Amniotic epithelial cell (primary cell): ENCODE measurements at regions not wholly inside any gene's neighbourhood (a gene's known extent, or its start where the extent isn't known, plus 50 kb on each side); places are given as distances from the start of the nearest gene placed in this dataset.
"Not testable (repeated sequence)": the region's sequence is repeated elsewhere in the genome, so short reads cannot be mapped to it uniquely, and the experiment has no call there.

Experiments used
- DNase-seq: peaks from one replicate; pipeline ENCODE4 v3.0.0-alpha.2; 2010; ENCODE audit warnings: low read depth

DNA sequence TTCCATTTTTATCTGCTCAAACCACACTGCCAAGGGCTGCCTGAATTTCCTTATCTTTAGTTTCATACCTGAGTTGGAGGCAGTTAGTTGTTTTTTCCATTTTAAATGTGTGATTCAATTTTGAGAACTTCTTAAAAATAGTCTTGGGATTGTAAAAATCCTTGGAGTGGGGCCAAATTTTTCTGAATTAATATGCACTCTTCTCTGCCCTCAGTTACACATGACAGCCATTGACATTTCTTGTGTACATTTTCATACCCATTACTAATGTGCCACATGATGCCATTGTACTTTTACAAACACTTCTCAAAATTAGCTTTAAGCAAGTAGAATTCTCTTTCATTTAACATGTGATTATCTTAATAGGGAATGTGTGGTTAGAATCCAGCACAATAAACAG lies 141.7 kb downstream of the C3orf38 start:
- no peak for DNase-seq

DNA sequence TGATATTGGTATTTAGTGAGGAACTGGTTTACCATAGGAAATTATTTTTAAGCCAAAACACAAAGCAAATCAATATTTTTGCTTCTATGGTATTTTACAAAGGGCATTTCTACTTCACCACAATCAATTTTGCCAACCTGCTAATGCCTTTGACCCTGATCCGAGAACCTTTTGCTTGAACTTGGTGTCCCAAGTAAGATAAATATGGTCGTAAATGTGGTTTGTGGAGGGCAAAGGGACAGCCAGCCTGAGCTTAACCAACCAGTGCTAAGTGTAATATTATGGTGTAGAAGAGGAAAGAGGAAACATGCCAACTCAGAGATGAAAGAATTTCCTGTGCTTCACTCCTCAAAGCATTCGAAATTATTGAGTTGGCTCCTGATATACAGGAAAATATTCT lies 148.4 kb downstream of the C3orf38 start:
- DNase-seq: no peak

DNA sequence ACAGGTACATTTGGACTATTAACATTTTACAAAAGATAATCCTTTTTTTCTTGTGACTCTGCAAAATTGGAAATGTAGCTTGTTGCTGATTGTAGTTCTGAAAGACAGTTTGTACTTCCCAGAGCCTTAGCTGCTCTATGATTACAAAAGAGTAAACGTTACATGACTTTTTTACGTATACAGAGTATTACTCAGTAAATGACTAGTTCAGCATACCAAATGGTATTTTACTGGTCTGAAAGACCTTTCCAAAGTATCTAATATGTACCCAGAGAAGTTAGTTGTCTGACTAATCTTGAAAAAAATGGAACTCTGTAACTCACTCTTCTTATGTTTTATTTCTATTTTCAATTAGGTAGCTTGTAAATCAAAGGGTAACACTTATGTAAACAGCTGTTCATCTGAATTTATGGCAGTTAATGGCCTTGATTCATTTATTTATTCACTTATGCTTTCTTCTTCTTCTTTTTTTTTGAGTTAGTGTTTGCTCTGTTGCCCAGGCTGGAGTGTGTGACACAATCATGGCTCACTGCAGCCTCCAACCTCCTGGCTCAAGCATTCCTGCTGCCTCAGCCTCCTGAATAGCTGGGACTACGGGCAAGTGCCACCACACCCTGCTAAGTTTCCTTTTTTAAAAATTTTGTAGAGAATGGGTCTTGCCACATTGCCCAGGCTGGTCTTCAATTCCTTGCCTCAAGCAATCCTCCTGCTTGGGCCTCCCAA lies 151.7 kb downstream of the C3orf38 start:
- peak; percentile 12 for DNase-seq

DNA sequence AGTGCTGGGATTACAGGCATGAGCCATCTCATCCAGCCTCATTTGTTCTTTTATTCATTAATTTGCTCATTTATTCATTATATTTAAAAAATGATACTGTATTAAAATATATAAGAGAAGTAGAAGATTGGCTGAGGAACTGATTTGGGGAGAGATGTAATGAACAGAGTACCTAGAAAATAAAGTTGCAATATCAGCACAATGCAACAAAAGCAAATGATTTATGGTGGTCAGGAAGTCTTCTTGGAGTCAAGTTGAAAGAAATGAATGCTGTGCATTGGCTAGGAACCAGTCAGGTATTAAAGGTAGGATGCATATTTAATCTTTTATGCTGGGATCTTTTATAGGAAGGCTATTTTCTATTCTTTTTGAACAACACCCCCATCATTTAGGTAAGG lies 152.2 kb downstream of the C3orf38 start:
- no peak for DNase-seq

DNA sequence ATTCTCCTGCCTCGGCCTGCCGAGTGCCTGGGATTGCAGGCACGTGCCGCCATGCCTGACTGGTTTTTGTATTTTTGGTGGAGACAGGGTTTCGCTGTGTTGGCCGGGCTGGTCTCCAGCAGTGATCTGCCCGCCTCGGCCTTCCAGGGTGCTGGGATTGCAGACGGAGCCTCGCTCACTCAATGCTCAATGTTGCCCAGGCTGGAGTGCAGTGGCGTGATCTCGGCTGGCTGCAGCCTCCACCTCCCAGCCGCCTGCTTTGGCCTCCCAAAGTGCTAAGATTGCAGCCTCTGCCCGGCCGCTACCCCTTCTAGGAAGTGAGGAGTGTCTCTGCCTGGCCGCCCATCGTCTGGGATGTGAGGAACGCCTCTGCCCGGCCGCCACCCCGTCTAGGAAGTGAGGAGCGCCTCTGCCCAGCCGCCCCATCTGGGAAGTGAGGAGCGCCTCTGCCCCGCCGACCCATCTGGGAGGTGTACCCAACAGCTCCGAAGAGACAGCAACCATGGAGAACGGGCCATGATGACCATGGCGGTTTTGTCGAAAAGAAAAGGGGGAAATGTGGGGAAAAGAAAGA lies 153.7 kb downstream of the C3orf38 start:
- not testable (repeated sequence) for DNase-seq

DNA sequence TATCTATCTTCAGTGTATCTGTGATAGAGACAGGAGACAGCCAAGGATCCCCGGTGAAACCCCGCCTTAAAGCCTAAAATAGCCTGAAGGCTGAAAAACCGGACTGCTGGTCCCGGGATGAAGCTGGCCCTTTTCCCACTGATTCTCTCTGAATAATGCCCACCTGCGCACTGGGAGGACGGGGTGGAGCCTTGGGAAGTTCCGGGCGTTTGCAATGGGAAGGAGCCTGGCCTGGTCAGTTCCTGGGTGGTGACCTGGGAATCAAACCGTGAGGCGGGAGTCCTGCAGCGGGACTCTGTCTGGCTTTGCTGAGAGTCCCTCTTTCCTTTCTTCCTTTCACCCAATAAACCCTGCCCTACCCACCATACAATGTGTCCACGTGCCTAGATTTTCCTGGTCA lies 157.9 kb downstream of the C3orf38 start:
- no peak for DNase-seq

DNA sequence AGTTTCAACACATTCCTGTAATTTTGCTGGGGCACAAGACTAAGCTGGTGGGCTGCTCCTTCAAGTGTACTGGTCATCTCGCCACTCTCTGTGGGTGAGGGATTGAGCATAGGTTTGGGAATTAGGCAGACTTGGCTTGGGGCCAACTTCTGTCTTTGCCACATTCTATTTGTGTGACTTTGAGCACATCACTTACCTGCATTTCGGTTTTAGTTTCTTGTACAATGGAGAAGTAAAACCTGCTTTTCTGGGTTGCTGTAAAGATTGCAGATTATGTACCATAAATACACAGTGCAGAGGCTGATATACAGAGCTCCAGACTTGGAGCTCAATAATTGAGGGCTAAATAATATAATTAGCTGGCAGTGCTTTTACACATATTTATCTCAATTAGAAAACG lies 162.1 kb downstream of the C3orf38 start:
- DNase-seq: no peak

DNA sequence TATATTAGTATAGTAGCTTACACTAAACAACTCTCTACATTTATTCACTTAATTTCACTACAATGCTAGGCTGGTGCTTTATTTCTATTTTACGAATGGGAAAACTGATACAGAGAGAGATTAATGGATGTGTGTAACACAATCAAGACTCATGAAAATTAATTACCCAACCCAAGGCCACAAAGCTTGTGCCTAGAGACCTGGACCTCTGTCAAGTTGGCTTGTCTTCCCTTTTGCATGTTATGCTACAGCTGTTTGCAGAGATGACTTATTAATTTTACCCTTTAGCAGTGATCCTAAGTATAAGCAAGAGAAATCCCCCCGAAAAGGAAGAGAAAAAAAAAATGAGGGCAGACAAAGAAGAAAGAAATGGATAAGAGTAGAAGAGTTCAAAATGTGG lies 162.5 kb downstream of the C3orf38 start:
- no peak for DNase-seq

DNA sequence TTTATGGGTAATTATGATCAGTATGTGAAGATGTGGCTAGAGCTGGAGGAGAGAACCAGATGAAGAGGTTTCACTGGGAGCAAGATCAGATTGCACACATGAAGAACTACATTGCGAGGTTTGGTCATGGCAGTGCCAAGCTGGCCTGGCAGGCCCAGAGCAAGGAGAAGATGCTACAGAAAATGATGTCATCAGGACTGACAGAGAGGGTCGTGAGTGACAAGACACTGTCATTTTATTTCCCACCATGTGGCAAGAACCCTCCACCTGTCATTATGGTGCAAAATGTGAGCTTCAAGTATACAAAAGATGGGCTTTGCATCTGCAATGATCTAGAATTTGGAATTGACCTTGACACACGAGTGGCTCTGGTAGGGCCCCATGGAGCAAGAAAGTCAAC lies 168.3 kb downstream of the C3orf38 start:
- DNase-seq: no peak

DNA sequence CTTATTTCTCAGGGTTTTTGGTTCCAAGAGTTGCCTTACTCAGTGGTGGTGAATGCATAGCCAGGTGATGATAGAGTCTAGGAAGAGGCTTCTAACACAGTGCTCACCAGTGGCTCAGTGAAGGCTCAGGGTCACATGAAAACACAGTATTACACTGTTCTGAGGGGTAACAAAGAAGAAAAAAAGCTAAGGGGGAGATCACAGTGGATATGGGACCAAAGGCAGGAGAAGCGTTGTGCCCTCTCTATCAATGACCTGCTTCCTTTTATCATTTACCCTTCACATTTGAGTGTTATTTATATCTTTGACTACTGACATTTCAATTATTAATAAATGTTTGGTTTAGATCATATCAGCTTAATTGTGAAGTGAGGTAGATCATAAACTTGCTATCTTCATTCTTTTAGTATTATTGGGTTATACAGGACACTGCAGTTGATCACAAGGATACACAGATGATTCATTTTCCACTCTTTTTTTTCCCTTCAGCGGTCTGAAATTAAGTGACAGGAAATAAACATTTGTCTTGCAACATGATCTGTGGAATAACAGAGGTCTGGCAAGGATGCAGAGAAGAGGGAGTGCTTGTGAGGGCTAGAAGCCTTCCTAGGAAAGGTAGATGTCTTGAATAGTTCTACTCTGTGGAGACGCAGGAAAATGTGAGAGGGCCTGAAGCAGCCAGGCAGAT lies 171.7 kb downstream of the C3orf38 start:
- DNase-seq: peak; percentile 52

DNA sequence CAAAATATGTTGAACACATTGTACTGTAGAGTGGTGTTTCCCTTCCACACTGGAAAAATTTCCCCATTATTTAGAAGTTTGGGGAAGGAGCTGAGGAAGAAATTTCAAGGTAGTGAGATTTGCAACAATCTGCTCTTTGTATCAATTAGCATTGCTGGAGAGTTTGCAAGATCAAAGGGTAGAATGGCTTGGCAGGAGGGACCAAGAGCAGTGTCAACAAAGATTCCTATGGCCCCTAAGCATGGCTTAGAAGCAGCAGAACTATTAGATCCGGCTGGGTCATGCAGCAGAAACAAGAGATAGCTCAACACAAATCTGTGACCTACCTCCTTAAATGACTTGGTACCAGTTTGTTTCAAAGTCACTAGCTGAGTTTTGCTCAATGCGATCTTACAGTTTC lies 175.0 kb downstream of the C3orf38 start:
- DNase-seq: no peak

DNA sequence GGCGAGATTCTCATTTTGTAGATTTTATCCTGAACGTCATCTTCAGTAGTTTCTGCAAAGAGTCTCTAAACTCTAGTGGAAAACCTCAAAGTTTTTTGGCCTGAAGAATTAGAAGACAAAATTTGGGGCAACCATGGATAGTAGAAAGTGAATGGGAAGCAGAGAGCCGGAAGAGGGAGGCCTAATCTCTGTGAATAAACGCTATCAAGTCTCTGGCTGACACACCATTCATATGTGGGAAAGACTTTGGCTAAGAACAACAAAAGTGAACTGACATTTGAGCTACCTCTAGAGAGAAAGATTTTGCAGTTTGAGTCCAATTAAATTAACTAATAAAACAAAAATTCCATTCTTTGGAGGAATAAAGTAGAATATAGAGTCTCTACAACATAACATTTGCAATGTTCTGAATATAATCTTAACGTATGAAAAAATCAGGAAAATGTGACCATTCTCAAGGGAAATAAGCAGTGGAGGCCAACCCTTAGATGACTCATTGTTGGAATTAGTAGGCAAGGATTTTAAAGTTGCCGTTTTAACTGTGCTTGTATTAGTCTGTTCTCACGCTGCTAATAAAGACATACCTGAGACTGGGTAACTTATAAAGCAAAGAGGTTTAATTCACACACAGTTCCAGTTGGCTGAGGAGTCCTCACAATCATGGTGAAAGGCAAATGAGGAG lies 184.6 kb downstream of the C3orf38 start:
- no peak for DNase-seq

DNA sequence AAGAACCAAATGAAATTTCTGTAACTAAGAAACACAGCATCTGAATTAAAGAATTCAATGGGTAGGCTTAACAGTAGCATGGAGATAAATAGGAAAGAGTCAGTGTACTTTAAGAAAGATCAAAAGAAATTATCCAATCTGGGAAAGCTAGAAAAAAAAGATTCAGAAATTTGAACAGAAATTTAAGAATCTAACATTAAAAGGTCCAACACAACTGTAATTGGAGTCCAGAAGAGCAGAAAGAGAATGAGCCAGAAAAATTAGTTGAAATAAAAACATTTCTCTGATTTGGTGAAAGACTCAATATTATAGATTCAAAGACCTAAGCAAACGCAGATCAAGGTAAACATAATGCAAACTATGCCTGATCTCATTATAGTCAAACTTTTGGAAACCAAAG lies 187.1 kb downstream of the C3orf38 start:
- DNase-seq: no peak

DNA sequence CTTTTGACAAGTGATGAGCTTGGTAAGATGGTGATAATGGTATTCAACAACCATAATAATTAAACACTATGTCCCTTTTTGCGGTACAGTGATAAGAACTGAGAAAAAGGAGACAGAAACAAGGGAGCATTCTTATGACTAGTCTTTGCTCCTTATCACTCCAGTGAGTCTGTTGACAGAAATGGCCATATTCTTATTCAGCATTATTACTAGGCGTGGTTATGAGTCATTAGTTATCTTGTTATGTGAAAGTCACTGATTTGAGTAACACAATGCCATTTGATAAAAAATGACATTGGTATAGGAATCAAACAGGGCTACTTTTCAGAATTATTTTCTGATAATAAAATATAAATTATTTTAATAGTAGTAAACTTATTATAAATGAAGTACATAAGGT lies 193.5 kb downstream of the C3orf38 start:
- DNase-seq: peak; percentile 4

DNA sequence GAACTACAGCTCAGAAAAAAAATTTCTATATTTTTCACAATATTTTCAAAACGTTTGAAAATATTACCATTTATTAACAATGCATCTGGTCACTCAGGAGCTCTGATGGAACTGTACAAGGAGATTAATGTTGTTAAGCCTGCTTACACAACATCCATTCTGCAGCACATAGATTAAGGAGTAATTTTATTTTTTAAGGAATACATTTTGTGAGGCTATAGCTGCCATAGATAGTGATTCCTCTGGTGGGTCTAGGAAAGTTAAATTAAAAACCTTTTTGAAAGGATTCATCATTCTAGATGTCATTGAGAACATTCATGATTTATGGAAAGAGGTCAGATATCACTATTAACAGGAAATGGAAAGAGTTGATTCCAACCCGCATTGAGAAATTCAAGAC lies 196.9 kb downstream of the C3orf38 start:
- DNase-seq: no peak

DNA sequence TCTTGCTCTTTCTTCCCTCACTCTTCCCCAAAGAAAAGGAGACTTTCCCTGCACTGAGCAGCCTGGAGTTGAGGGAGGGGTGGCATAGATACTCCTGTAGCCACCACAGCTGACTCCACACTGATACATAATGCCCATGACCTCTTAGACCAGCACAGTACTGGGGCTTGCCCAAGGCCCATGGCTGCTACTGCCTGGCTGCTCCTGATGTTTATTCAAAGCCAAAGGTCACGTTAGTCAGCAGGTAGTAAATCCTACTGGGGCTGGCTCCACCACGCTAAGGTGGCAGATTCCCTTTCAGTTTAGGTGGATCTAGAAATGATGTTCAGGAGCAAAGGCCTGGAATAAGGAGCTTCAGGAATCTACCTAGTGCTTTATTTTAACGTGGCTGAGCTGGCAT lies 212.7 kb downstream of the C3orf38 start:
- no peak for DNase-seq

DNA sequence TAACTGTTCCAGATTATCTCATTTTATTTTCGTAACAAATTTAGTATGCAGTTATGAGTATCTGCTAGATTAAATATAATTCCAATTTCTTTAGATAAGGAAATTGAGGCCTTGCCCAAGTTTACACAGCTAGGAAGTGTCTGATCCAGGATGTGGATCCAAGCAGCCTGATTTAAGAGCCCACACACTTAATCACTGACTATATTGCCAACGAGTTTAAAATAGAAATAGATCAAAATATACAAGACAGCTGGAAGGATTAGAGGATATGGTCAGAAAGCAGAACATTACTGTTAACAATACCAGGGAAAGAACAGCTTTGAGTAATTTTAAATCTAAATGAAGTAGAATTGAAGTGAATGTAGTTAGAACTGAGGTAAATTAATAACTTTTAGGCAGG lies 215.2 kb downstream of the C3orf38 start:
- no peak for DNase-seq

DNA sequence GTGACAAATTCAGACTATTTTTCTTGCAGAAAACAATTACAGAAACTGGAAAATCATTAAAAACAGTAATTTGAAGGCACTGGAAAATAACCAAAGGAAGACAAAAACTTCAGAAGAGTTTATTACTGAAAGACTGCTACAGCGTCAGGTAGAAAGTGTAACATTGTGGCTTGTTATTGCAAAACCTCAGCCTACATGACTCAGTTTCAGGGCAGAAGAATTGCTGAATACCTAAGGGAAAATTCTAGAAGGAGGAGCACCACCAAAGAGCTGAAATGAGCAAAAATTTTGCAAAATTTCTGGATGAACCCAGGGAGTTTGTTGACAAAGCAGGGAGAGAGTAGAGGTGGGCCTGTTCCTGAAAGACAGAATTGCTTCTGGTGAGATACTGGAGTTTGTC lies 219.6 kb downstream of the C3orf38 start:
- DNase-seq: peak; percentile 58

DNA sequence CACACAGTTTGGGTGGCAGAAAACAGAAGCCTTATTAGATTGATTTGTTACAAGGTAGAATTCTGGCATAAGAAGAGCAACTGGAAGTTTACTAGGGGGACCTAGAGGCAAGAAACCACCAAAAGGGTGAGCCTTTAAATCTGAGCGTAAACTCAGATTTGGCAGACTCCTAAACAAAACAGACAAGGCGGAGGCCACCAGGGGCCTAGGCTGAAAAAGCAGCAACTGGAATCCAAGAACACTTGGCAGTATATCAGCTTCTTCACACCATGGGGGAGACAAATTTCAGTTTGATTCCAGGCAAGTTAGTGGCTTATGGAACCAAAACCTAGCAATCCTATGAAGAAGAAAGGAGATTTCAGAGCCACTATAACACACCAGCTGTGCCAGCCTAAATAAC lies 220.0 kb downstream of the C3orf38 start:
- DNase-seq: no peak

DNA sequence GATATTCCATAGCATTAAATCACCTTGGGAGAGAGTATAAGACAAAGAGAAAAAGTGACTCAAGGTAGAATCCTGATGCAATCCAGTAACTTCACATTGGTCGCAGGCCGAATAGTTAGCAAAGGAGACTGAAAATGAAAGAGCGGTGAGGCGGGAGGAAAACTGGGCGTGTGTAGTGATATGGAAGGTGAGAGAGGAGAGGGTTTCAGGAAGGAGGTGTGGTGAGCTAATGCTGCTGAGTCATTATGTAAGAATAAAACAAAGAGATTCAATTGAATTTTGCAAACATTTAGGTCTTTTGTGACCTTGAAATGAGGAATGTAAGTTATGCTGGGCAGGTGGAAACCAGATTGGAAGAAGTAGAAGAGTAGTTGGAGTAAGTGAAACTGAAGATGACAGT lies 235.3 kb downstream of the C3orf38 start:
- DNase-seq: no peak

DNA sequence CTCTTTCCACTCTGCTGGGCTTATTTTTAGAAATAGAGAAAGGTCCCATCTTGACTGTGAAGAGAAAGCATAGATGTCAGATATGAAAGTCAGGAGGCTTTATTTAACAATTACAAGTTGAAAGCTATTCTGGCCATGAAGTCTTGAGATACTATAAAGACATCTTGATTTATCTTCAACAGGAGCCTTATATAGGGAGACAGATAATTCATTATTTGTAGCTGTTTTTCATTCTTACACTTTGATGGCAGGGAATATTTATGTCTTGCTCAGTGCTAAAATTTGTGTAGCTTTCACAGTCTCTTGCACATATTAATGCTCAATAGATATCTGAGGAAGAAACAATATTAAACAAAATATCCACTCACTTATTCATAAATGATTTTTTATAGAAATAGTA lies 248.8 kb downstream of the C3orf38 start:
- no peak for DNase-seq

DNA sequence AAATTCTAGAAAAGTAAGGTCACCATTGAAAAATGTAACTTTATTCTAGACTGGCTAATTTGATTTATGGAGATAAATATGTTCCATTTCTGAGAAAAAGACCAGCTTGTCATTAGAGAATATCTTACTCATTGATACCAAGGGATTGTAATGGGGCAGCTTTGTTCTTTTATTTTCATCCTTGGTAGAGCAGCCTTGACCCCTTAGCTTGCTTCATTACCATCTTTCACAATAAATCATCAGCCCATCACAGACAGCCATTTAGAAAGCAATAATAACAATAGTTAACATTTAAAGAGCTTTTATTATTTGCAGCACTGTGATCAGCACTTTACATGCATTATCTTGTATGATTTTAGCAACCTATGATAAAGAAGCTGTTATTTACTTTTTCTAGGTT lies 253.6 kb downstream of the C3orf38 start:
- no peak for DNase-seq

DNA sequence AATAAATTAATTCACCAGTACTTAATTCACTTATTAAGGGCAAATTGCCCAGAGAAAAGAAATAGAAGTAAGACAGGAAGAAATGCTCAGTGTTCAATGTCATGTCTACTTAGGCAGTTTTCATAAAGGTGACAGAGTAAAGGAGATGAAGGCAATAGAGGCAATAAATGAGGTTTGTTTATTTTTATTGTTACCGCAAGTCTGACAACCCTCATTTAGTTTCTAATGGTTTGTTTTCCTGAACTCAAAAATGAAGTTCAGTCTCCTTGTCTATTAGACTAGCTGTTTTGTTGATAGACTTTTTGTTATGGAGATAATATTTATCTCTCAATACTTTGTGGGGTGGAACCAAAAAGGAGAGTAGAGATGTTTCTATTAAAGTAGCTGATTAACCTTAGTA lies 258.3 kb downstream of the C3orf38 start:
- DNase-seq: no peak
